A673 (cell line): ENCODE measurements at regions not wholly inside any gene's neighbourhood (a gene's known extent, or its start where the extent isn't known, plus 50 kb on each side); places are given as distances from the start of the nearest gene placed in this dataset.

ENCODE experiments used
- BruUV-seq: library from RNA; stranded (reverse); fragments of 400-500 nt; replicated peaks from 2 replicates; lab custom pipeline; 2021; lab: Mats Ljungman, UMichigan
- CTCF ChIA-PET: fragments of 300-600 bp; sonication (Branson Sonifier 250); formaldehyde crosslinking; loops from one replicate; lab custom pipeline; 2022; ENCODE audit warnings: antibody characterized with exemption; lab: Charles Lee
- POLR2A ChIA-PET: fragments of 300-600 bp; sonication (Branson Sonifier 250); formaldehyde crosslinking; loops from one replicate; lab custom pipeline; 2022; ENCODE audit warnings: antibody characterized with exemption; ENCODE audit not compliant: low non-redundant PET; lab: Charles Lee
- DNase-seq: peaks from one replicate; pipeline ENCODE4 v3.0.0-alpha.2; 2015; ENCODE audit warnings: low spot score
- H3K27ac ChIP-seq: fragments of 200-600 bp; sonication (generic); 2 replicates; pipeline ENCODE4 v1.5.1; 2016; ENCODE audit warnings: mixed run types, low read depth, mild to moderate bottlenecking, mixed read lengths, antibody characterized with exemption, low read length; ENCODE audit not compliant: poor library complexity, severe bottlenecking
- H3K27me3 ChIP-seq: fragments of 200-600 bp; sonication (generic); replicated peaks from 2 replicates; pipeline ENCODE4 v1.6.1; 2017; ENCODE audit warnings: mixed run types, low read depth, mild to moderate bottlenecking, mixed read lengths, antibody characterized with exemption, low read length; ENCODE audit not compliant: insufficient read depth, poor library complexity
- H3K36me3 ChIP-seq: fragments of 200-600 bp; sonication (generic); 2 replicates; pipeline ENCODE4 v1.6.1; 2016; ENCODE audit warnings: mixed run types, mild to moderate bottlenecking, mixed read lengths, antibody characterized with exemption, low read length; ENCODE audit not compliant: insufficient read depth, poor library complexity, severe bottlenecking
- H3K4me1 ChIP-seq: fragments of 200-600 bp; sonication (generic); 2 replicates; pipeline ENCODE4 v1.6.1; 2017; ENCODE audit warnings: mixed run types, mild to moderate bottlenecking, mixed read lengths, antibody characterized with exemption, low read length; ENCODE audit not compliant: insufficient read depth, poor library complexity, severe bottlenecking
- H3K4me3 ChIP-seq: fragments of 200-600 bp; sonication (generic); 2 replicates; pipeline ENCODE4 v1.5.1; 2016; ENCODE audit warnings: low read depth, mixed run types, mild to moderate bottlenecking, mixed read lengths, low read length; ENCODE audit not compliant: poor library complexity, severe bottlenecking
- H3K9me3 ChIP-seq: fragments of 200-600 bp; sonication (generic); 2 replicates; pipeline ENCODE4 v1.6.1; 2016; ENCODE audit warnings: mixed run types, low read depth, mild to moderate bottlenecking, mixed read lengths, antibody characterized with exemption, low read length; ENCODE audit not compliant: poor library complexity, severe bottlenecking
- EZH2 ChIP-seq: fragments of 200-600 bp; sonication (generic); IDR thresholded peaks from 2 replicates; pipeline ENCODE4 v1.6.1; 2017; ENCODE audit warnings: borderline replicate concordance, low read depth, mild to moderate bottlenecking, mixed read lengths, antibody characterized with exemption, low read length; ENCODE audit not compliant: poor library complexity, severe bottlenecking
- intact Hi-C: fragments of 100-400 bp; cut with micrococcal nuclease; formaldehyde crosslinking; loops from one replicate; pipeline ENCODE4 v1.10.0; 2022; ENCODE audit not compliant: unreplicated experiment
- TF ChIP-seq, protein P1 (sequence below): fragments of 300-800, 200-600 bp; sonication (generic); conservative IDR thresholded peaks from 2 replicates; pipeline ENCODE4 v1.5.1; 2017; ENCODE audit warnings: low read depth, mild to moderate bottlenecking, antibody characterized with exemption, low read length, moderate library complexity, mixed read lengths

DNA sequence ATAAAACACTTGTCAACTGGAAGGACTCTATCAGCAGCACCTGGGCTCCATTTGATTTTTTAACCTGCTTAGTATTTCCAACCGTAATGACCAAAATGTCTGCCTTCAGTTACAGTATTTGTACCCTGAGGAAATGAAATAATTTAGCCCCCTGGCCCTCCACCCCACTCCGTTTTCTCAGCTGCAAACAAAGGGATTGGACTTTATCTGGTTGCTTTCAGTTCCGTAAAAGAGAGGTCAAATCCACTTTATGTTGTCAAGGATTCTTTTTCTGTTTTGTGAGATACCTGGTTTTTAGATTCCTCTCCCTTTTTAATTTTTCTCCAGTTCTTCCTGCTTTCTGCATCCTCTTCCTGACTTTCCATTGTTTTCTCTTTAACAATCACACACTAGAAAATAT is 64.4 kb upstream of the BMP2 start:
- no peaks in the 10 kb centered on the region for H3K27me3 ChIP-seq
- BruUV-seq: no TSS peak
- H3K4me1 ChIP-seq: no peaks in the 10 kb centered on the region
- POLR2A ChIA-PET: no interaction called here
- intact Hi-C loops: no loop called here
- no peaks in the 10 kb centered on the region for H3K9me3 ChIP-seq
- CTCF ChIA-PET: no interaction called here
- TF ChIP-seq, protein P1, sequence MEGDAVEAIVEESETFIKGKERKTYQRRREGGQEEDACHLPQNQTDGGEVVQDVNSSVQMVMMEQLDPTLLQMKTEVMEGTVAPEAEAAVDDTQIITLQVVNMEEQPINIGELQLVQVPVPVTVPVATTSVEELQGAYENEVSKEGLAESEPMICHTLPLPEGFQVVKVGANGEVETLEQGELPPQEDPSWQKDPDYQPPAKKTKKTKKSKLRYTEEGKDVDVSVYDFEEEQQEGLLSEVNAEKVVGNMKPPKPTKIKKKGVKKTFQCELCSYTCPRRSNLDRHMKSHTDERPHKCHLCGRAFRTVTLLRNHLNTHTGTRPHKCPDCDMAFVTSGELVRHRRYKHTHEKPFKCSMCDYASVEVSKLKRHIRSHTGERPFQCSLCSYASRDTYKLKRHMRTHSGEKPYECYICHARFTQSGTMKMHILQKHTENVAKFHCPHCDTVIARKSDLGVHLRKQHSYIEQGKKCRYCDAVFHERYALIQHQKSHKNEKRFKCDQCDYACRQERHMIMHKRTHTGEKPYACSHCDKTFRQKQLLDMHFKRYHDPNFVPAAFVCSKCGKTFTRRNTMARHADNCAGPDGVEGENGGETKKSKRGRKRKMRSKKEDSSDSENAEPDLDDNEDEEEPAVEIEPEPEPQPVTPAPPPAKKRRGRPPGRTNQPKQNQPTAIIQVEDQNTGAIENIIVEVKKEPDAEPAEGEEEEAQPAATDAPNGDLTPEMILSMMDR: no peak
- TF ChIP-seq EZH2: no peak
- no peak for DNase-seq
- no peak overlapping the region for H3K4me3 ChIP-seq
- H3K27ac ChIP-seq: no peak overlapping the region
- no peaks in the 10 kb centered on the region for H3K36me3 ChIP-seq

DNA sequence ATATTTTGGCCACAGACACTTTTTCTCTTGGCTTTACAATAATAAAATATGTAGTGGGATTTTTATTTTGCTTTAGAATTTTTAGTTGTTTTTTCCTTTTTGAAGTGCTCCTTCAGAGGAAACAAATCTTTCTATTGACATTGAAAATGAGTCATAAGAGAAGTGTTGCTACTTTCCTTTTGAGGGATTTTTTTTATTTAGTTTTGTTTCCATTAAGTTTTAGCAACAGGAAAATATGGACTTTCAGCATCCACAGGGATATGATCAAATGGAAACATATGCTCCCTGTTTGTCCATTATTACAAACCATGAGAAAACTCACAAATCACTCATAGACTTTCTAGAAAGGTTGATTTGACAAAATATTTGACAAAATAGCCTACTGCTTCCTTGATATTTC is 65.3 kb upstream of the BMP2 start:
- ChIA-PET CTCF (no interaction called here), POLR2A (no interaction called here)
- Histone ChIP-seq H3K27ac (no peak overlapping the region), H3K27me3 (no peaks in the 10 kb centered on the region), H3K4me1 (no peaks in the 10 kb centered on the region), H3K4me3 (no peak overlapping the region), H3K9me3 (no peaks in the 10 kb centered on the region), H3K36me3 (no peaks in the 10 kb centered on the region)
- intact Hi-C loops: no loop called here
- TF ChIP-seq, protein P1: no peak
- TF ChIP-seq EZH2: no peak
- DNase-seq: no peak
- BruUV-seq: no TSS peak

DNA sequence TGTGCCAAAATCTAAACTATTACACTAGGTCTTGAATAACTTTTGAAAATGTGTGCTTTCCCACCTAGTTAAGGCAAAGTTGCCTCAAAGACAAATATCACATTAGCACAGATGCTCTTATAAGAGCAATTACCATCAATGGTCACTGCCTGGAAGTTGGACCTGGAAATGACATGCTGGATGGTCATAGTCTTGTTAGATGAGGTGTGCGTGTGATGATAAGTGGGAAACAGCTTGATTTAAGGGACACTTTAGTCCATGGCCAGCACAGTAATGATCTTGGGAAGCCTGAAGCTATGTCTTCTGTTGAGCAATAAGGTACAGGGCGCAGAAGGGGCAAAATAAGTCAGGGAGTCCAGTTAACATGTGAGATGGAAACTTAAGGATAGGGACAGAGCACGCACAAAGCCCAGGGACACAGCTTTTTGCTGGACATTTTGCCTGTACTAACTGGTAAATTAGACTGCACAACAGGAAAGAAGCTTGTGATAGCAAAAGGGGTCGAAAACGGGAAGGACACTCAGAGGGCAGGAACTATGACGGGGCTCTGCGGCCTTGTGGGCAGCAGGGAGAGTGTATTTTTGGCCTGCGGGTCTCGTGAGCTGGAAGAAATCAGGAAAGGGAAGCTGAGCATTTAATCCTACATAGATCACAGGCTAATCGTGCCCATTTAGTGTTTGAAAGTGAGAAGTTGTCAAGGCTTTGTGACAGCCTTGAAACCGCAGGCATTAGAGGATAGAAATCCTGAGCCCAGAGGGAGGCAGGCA is 66.7 kb upstream of the BMP2 start:
- TF ChIP-seq EZH2: no peak
- TF ChIP-seq, protein P1: no peak
- BruUV-seq: no TSS peak
- CTCF ChIA-PET: no interaction called here

More for the DNA sequence above, 66.7 kb upstream of the BMP2 start:
- Histone ChIP-seq H3K4me1 (no peaks in the 10 kb centered on the region), H3K9me3 (no peaks in the 10 kb centered on the region), H3K4me3 (no peak overlapping the region), H3K27ac (no peak overlapping the region), H3K27me3 (no peaks in the 10 kb centered on the region), H3K36me3 (no peaks in the 10 kb centered on the region)
- intact Hi-C loops: no loop called here
- POLR2A ChIA-PET: no interaction called here
- no peak for DNase-seq
